Activated naive CD4-positive, alpha-beta T cell (primary cell): ENCODE measurements at regions not wholly inside any gene's neighbourhood (a gene's known extent, or its start where the extent isn't known, plus 50 kb on each side); places are given as distances from the start of the nearest gene placed in this dataset.
"Not testable (repeated sequence)": the region's sequence is repeated elsewhere in the genome, so short reads cannot be mapped to it uniquely, and the experiment has no call there.

ENCODE experiments used
- DNase-seq, 4 experiments: peaks; one replicate each; lab custom pipeline; 2025; lab: John Stamatoyannopoulos, UW

GRCh38 chr3:177338697-177339219 is 141.5 kb upstream of the TBL1XR1 start:
- DNase-seq: no peak

GRCh38 chr3:177339220-177339703 is 142.0 kb upstream of the TBL1XR1 start:
- not testable (repeated sequence) for DNase-seq

GRCh38 chr3:177340243-177340830 is 143.1 kb upstream of the TBL1XR1 start:
- DNase-seq: no peak

- no peak for DNase-seq
Measured at GRCh38 chr3:177341736-177342419, 144.6 kb upstream of the TBL1XR1 start.

GRCh38 chr3:177343122-177343625 is 145.9 kb upstream of the TBL1XR1 start:
- no peak for DNase-seq

- DNase-seq: peak in 3 of 4 experiments; percentile 3 to 13 (median 9)
Measured at GRCh38 chr3:177345049-177345972, 148.0 kb upstream of the TBL1XR1 start.

GRCh38 chr3:177345973-177346503 is 148.8 kb upstream of the TBL1XR1 start:
- no peak for DNase-seq

GRCh38 chr3:177346878-177347277 is 149.6 kb upstream of the TBL1XR1 start:
- no peak for DNase-seq

- no peak for DNase-seq
Measured at GRCh38 chr3:177347611-177348010, 150.3 kb upstream of the TBL1XR1 start.

- DNase-seq: no peak
Measured at GRCh38 chr3:177348974-177349373, 151.7 kb upstream of the TBL1XR1 start.

- no peak for DNase-seq
Measured at GRCh38 chr3:177349384-177349783, 152.1 kb upstream of the TBL1XR1 start.

- DNase-seq: no peak
Measured at GRCh38 chr3:177350121-177350520, 152.8 kb upstream of the TBL1XR1 start.

GRCh38 chr3:177351206-177351605 is 153.9 kb upstream of the TBL1XR1 start:
- no peak for DNase-seq

- DNase-seq: no peak
Measured at GRCh38 chr3:177351757-177352158, 154.5 kb upstream of the TBL1XR1 start.

GRCh38 chr3:177352424-177352823 is 155.1 kb upstream of the TBL1XR1 start:
- DNase-seq: no peak

GRCh38 chr3:177353140-177353539 is 155.9 kb upstream of the TBL1XR1 start:
- no peak for DNase-seq

- not testable (repeated sequence) for DNase-seq
Measured at GRCh38 chr3:177353879-177354278, 156.6 kb upstream of the TBL1XR1 start.

- DNase-seq: no peak
Measured at GRCh38 chr3:177354466-177354865, 157.2 kb upstream of the TBL1XR1 start.

GRCh38 chr3:177356113-177356512 is 158.8 kb upstream of the TBL1XR1 start:
- no peak for DNase-seq

- no peak for DNase-seq
Measured at GRCh38 chr3:177356952-177357351, 159.7 kb upstream of the TBL1XR1 start.

GRCh38 chr3:177357352-177358090 is 160.2 kb upstream of the TBL1XR1 start:
- no peak for DNase-seq
